Panc1 (cell line): ENCODE measurements at regions not wholly inside any gene's neighbourhood (a gene's known extent, or its start where the extent isn't known, plus 50 kb on each side); places are given as distances from the start of the nearest gene placed in this dataset.

Experiments
- CTCF ChIP-seq: fragments of 450-650 bp; IDR thresholded peaks from 2 replicates; pipeline ENCODE4 v1.5.1; 2017; ENCODE audit warnings: mild to moderate bottlenecking
- POLR2AphosphoS5 ChIP-seq: IDR thresholded peaks from 2 replicates; pipeline ENCODE4 v1.6.1; 2012; ENCODE audit warnings: mild to moderate bottlenecking, low read depth, low read length, moderate library complexity
- SIN3A ChIP-seq: IDR thresholded peaks from 2 replicates; pipeline ENCODE4 v1.6.1; 2012; ENCODE audit warnings: low read depth, mild to moderate bottlenecking, low read length, moderate library complexity, borderline replicate concordance; ENCODE audit not compliant: insufficient read depth

DNA sequence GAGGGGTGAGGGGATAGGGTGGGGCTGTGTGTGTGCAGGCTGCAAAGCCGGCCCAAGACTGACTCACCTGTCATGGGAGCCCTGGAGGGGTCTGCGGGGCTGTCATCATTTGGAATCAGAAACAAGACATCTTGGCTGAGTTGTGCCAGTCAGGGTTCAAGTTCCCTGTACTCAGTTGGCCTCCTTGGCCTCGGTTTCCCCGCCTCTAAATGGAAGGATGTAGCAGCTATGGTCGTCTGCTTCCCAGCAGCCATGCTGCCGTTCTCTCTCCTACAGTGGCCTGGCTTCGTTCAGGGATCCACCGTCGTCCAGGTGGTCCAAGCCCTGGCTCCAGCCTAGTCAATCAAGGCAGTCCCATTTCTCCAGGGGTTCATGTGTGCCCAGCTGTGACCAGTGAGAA is 83.6 kb upstream of the PMEPA1 start:
- TF ChIP-seq CTCF: no peak
- no peak for TF ChIP-seq SIN3A
- TF ChIP-seq POLR2AphosphoS5: no peak
